HG02852 (cell line): ENCODE measurements at regions not wholly inside any gene's neighbourhood (a gene's known extent, or its start where the extent isn't known, plus 50 kb on each side); places are given as distances from the start of the nearest gene placed in this dataset.

ENCODE experiments used
- ATAC-seq: cut with Tn5 transposase; IDR thresholded peaks from one replicate; pipeline ENCODE4 v1.9.1; 2021; ENCODE audit warnings: mild to moderate bottlenecking, moderate library complexity; ENCODE audit not compliant: unreplicated experiment

DNA sequence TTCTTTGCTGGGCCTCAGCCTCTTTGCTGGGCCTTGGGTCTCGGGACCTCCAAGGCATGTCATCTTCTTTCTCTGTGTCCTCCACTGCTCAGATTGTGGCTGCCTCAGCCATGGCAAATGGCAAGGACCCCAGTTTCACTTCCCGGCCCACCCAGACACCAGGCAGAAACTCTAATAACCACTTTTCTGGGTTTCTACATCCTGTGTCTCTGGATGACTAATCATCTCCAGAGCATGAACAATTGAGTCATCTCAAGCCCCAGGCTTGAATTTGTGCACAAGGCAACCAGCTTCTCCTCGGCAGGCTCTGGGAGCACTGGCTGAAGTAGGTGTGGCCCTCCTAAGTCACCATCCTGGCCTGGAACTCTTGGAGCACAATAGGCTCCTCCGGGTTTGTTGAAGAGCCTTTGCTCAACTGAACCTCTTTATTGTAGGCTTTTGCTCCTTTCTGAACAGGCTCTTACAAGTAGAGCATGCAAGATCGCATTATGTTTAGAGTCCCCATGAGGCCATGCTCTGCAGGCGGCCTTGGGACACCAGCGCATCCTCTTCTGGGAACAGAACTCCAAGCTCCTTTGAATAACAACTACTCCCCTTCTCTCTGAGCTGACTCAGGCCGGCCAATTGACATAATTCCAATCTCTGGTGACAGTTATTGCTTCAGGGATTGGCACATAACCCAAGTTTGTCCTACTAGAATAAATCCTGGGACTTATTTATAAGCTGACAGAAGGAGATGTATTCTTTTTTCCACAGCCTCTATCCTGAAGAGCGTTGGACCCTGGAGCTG, 218.1 kb downstream of the WDR11 start:
- peak; percentile 92 for ATAC-seq

- no peak for ATAC-seq
Measured at GRCh38 chr10:121070275-121071070, 219.3 kb downstream of the WDR11 start.

DNA sequence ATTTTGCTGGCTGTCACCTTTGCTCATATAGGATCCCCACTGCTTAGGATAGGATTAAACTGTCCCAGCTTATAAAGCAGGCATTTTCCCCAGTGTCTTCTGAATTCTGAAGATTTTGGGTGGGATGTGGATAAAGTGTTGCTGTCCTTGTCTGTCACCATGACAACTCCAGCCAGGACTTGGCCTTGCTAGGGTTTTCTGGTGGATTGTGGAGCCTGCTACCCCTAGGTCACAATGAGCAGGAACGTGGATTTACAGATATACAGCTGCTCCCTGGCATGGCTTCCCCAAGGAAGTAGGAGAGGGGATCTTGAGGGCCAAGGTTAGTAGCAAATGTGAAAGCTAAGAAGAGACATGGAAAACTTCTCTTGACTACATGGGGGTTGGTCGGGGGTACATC, 220.7 kb downstream of the WDR11 start:
- no peak for ATAC-seq

GRCh38 chr10:121073728-121074127, 222.6 kb downstream of the WDR11 start:
- ATAC-seq: no peak

DNA sequence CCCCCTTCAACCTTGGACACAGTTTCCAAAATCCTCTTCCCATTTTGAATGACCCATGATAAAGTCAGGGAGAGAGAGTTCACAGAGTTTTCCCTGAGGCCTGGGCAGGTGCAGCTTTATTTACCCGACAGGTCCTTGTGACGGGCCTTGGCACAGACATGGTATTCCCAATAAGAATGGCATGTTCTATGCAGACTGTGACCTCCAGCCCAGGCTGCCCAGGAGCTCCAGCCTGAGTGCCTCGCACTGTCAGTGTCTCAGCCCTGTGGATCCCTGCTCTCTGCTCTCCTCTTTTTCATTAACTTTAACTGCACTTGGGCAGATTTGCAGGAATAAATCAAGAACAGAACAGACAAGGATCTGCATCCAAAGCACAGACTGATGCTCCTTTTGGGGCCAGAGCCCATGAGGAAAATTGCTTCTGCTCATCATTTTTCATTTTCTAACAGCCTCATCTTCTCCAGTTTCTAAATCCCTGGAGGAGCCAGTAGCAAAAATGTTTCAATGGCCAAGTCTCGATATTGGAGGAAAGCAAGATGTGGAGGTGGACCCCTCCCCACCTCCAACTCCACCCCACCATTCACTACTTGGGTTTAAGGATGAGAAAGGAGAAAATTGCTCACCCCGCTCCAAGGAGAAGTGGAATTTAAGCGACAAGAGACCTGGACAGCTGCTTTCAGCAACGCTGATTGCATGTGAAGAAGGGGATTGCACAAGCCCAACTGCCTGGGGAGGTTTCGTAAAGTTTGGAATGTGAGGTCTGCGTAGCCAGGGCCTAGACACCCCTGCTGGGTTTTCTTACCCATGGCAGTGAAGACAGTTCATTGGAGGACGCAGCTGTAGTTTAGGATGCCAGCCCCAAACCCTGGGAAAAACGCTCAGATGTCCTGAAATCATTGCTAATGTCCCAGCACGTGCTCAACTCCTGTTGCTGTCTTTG, 225.9 kb downstream of the WDR11 start:
- no peak for ATAC-seq

DNA sequence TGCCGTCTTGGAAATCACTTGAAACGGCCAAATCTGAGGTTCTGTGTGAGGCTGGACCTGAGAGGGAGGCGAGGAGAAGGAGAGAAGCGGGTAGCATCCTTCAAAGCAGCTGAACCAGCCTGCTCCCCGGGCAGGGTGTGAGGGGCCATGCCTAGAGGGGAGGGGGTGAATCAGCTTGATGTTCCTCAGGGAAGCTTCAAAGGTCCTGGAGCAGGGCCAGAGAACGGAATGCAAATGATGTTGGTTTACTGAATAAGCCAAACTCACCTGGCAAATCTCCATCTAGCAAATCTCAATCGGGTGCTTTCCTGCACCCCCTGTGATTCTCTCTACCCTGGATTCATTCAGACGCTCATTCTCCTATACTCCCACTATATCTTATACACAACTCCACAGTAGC, 226.9 kb downstream of the WDR11 start:
- no peak for ATAC-seq

- ATAC-seq: no peak
Measured at GRCh38 chr10:121078672-121079102, 227.5 kb downstream of the WDR11 start.

DNA sequence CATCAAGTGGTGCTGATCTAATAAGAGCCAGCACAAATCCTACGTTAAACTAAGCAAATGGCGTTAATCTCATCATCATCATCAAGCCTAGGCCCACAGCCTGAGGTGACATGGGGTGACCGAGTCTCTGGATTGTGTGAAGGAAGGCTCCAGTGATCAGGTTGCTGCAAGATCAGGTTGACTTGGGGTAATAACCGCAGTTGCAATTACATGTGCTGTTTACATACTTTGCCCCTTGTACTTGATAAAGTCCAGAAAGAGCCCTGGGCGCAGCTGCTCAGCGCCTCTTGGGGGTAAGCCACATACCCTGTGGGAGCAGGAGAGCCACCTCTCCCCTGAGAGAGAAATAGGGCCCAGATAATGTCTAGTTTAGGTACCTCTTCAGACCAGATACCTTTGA, 228.1 kb downstream of the WDR11 start:
- no peak for ATAC-seq

- no peak for ATAC-seq
Measured at GRCh38 chr10:121080281-121080891, 229.2 kb downstream of the WDR11 start.

GRCh38 chr10:121081306-121081705, 230.1 kb downstream of the WDR11 start:
- no peak for ATAC-seq

GRCh38 chr10:121082984-121083383, 231.8 kb downstream of the WDR11 start:
- ATAC-seq: no peak

DNA sequence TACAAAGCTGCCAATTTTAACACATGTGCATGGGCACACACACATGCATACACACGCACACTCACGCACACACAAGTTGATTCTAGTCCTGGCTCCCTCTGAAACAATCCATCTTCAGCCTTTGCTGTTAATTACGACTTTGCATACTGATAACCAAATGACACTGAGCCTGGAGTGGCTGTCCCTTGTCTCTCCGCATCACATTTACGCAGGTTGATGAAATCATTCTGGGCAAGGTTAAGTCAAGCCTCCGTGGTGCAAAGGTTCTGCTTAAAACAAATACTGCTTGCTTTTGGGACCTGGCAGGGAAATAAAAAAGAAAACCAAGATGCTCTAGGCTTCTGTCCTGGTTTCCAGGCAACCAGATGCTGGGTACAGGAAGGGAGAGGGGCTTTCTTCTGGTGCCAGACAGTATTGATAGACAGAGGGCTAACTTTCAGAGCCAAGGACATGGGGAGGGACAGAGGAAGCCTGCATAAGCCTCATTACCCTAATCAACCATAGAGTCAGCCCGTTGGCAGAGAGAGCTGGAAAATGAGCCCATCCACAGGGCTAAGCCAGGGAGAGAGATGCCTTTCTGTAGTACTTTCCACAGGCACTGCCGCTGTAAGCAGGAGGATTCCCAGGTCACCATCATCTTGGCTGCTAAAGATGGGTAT, 233.0 kb downstream of the WDR11 start:
- ATAC-seq: no peak

- ATAC-seq: no peak
Measured at GRCh38 chr10:121084675-121085070, 233.5 kb downstream of the WDR11 start.

- no peak for ATAC-seq
Measured at GRCh38 chr10:121085367-121085766, 234.2 kb downstream of the WDR11 start.

DNA sequence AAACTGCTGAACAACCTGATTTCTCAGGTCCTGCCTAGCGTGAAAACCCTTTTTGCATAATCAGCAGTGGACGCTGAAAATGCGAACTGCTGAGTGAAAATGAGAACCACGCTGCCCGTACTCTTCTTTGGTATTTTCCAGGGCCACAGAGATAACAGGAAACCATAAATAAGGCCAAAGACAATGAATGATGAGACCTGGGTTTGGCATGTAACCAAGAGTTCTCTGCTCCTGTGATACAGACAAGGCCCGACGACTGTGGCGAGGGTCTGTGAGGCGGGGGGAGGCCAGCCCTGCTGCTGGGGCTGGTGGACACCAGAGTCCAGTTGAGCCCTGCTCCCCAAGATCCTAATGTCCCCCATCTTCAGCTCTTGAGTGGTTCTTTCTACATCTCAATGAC, 236.0 kb downstream of the WDR11 start:
- ATAC-seq: no peak

DNA sequence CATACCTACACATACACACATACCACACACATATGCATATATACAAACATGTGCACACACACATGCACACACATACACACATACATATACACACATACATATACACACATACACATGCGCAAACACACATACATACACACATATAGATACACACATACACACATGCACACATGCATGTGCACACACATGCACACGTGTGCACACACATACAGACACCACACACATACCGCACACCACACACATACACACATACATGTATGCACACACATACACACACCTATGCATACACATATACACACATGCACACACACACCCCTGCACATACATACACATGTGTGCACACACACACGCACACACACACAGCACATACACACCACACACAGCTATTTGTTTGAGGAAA, 236.5 kb downstream of the WDR11 start:
- ATAC-seq: no peak

DNA sequence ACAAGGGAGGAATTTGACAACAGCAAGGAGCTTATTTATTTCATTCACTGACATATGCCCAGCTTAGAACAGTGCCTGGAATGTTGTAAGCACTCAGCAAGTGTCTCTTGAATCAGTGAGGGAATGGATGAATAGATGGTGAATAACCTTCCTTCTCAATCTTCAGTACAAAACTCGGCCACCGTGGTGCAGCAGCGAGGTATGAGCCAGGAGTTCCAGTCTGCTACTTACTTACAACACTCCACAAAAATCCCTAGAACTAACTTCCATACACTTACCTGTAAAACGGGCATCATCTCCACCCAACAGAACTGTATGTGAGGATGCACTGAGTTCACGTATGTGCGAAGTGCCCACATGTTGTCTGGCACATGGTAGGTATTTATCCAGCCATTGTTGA, 237.4 kb downstream of the WDR11 start:
- no peak for ATAC-seq

GRCh38 chr10:121089434-121089833, 238.3 kb downstream of the WDR11 start:
- ATAC-seq: no peak

GRCh38 chr10:121091961-121092719, 241.0 kb downstream of the WDR11 start:
- no peak for ATAC-seq

DNA sequence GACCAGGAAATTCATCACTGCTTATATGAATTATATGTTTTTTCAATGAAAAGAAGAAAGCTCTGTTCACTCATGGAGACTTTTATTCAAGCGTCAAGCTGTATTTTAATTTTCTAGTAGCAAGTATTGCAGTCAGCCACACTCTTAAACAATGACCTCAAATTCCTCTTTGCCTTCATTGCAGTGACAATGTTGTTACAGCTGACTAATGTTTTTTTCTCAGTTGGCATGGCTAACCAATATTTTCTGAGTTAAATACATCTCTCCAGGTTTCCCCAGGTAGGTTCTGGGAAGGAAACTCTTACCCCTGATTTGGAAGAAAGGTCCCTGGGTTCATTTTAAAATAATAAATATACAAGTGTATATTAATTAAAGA, 241.5 kb downstream of the WDR11 start:
- no peak for ATAC-seq
